ENCODE measurements at regions not wholly inside any gene's neighbourhood (a gene's known extent, or its start where the extent isn't known, plus 50 kb on each side); places are given as distances from the start of the nearest gene placed in this dataset.

- no peaks in the 10 kb centered on the region for H3K36me3 ChIP-seq (replicated peaks in 1 of 2; ENCODE audit: control extremely low read depth in 1 of 2, control insufficient read depth in 1 of 2, extremely low read depth in 1 of 2, insufficient read depth in 2 of 2, low read length in 1 of 2)
- no peak for DNase-seq
- H3K4me2 ChIP-seq (replicated peaks; ENCODE audit: low read depth, low read length, poor library complexity, severe bottlenecking): no peak overlapping the region
- H3K79me2 ChIP-seq (ENCODE audit: control insufficient read depth, insufficient read depth, low read length): no peaks in the 10 kb centered on the region
- CTCF ChIA-PET: no interaction called here
- no peak for TF ChIP-seq CTCF (IDR thresholded peaks at IDR 0.05)
- no peak for TF ChIP-seq EZH2 (IDR thresholded peaks at IDR 0.05; ENCODE audit: borderline replicate concordance, insufficient read depth, low read depth, low read length, poor library complexity, severe bottlenecking)
- H3K27me3 ChIP-seq (replicated peaks in 1 of 4; ENCODE audit: control extremely low read depth in 1 of 4, control insufficient read depth in 3 of 4, insufficient read depth in 4 of 4, low read length in 3 of 4): no peaks in the 10 kb centered on the region
- no peak overlapping the region for H3K9ac ChIP-seq (ENCODE audit: low read length)
- Mint-ChIP-seq H3K27ac (no peak overlapping the region), H3K4me1 (no peaks in the 10 kb centered on the region), H3K4me3 (no peak overlapping the region), H3K27me3 (no peaks in the 10 kb centered on the region), H3K9me3 (ENCODE audit: insufficient read depth) (peaks cover 2% of the 10 kb centered on the region)
- no peak for ATAC-seq (ENCODE audit: low read depth)
- H3K9me3 ChIP-seq (ENCODE audit: control extremely low read depth in 1 of 3, control insufficient read depth in 2 of 3, insufficient read depth in 1 of 3, low read length in 2 of 3): peaks cover 0 to 2% (median 0%) of the 10 kb centered on the region in 3 donors
- POLR2A ChIA-PET: no interaction called here
- H2AFZ ChIP-seq (ENCODE audit: insufficient read depth, low read depth, low read length, poor library complexity, severe bottlenecking): no peak overlapping the region
- intact Hi-C loops (cut with micrococcal nuclease): no loop called here
- H3K4me1 ChIP-seq (ENCODE audit: control insufficient read depth in 2 of 2, insufficient read depth in 2 of 2, low read length in 2 of 2): no peaks in the 10 kb centered on the region
- WGBS (ENCODE audit: insufficient coverage): 67% methylated on average over 6 of the region's 7 CpGs
- no peak overlapping the region for H3K27ac ChIP-seq (ENCODE audit: low read length in 2 of 2)
- no peak overlapping the region for H3K4me3 ChIP-seq (ENCODE audit: control extremely low read depth in 1 of 5, extremely low read depth in 1 of 5, insufficient read depth in 1 of 5, low read depth in 2 of 5, low read length in 4 of 5)
- H4K20me1 ChIP-seq (ENCODE audit: control insufficient read depth, insufficient read depth, low read length, poor library complexity, severe bottlenecking): no peaks in the 10 kb centered on the region
Measured at GRCh38 chr2:123165616-123166015, 859.5 kb upstream of the CNTNAP5 start.

GRCh38 chr2:123179526-123179925 lies 845.6 kb upstream of the CNTNAP5 start:
- WGBS (ENCODE audit: insufficient coverage): 67% methylated on average over 1 of the region's 3 CpGs
- H3K27me3 ChIP-seq (replicated peaks in 1 of 4; ENCODE audit: control extremely low read depth in 1 of 4, control insufficient read depth in 3 of 4, insufficient read depth in 4 of 4, low read length in 3 of 4): no peaks in the 10 kb centered on the region
- ChIA-PET POLR2A (no interaction called here), CTCF (no interaction called here)
- no peak overlapping the region for H3K4me2 ChIP-seq (replicated peaks; ENCODE audit: low read depth, low read length, poor library complexity, severe bottlenecking)
- intact Hi-C loops (cut with micrococcal nuclease): no loop called here
- no peak overlapping the region for H3K9ac ChIP-seq (ENCODE audit: low read length)
- no peak overlapping the region for H3K27ac Mint-ChIP-seq
- ATAC-seq (ENCODE audit: low read depth): no peak
- peaks cover 4% of the 10 kb centered on the region for H3K9me3 Mint-ChIP-seq (ENCODE audit: insufficient read depth)
- no peak for DNase-seq
- H3K79me2 ChIP-seq (ENCODE audit: control insufficient read depth, insufficient read depth, low read length): no peaks in the 10 kb centered on the region
- H4K20me1 ChIP-seq (ENCODE audit: control insufficient read depth, insufficient read depth, low read length, poor library complexity, severe bottlenecking): no peaks in the 10 kb centered on the region
- no peaks in the 10 kb centered on the region for H3K36me3 ChIP-seq (replicated peaks in 1 of 2; ENCODE audit: control extremely low read depth in 1 of 2, control insufficient read depth in 1 of 2, extremely low read depth in 1 of 2, insufficient read depth in 2 of 2, low read length in 1 of 2)
- peaks cover 0 to 7% (median 2%) of the 10 kb centered on the region in 3 donors for H3K9me3 ChIP-seq (ENCODE audit: control extremely low read depth in 1 of 3, control insufficient read depth in 2 of 3, insufficient read depth in 1 of 3, low read length in 2 of 3)
- TF ChIP-seq CTCF (IDR thresholded peaks at IDR 0.05) (no peak), EZH2 (IDR thresholded peaks at IDR 0.05; ENCODE audit: borderline replicate concordance, insufficient read depth, low read depth, low read length, poor library complexity, severe bottlenecking) (no peak)
- H3K4me1 Mint-ChIP-seq: no peaks in the 10 kb centered on the region
- H3K4me3 ChIP-seq (ENCODE audit: control extremely low read depth in 1 of 5, extremely low read depth in 1 of 5, insufficient read depth in 1 of 5, low read depth in 2 of 5, low read length in 4 of 5): no peak overlapping the region
- H3K4me3 Mint-ChIP-seq: no peak overlapping the region
- no peaks in the 10 kb centered on the region for H3K4me1 ChIP-seq (ENCODE audit: control insufficient read depth in 2 of 2, insufficient read depth in 2 of 2, low read length in 2 of 2)
- H3K27ac ChIP-seq (ENCODE audit: low read length in 2 of 2): no peak overlapping the region
- no peak overlapping the region for H2AFZ ChIP-seq (ENCODE audit: insufficient read depth, low read depth, low read length, poor library complexity, severe bottlenecking)
- H3K27me3 Mint-ChIP-seq: no peaks in the 10 kb centered on the region
